Sigmoid colon (tissue), 6 donors: ENCODE measurements at regions not wholly inside any gene's neighbourhood (a gene's known extent, or its start where the extent isn't known, plus 50 kb on each side); places are given as distances from the start of the nearest gene placed in this dataset.

Source experiments
- DNase-seq: peaks from one replicate; pipeline ENCODE4 v3.0.0-alpha.2; 2019
- H3K27ac ChIP-seq, 4 donors: fragments of 200-600 bp; sonication (generic); one replicate each; pipeline ENCODE4 v1.5.1; 2016 to 2019; ENCODE audit warnings: mild to moderate bottlenecking in 1 of 4
- H3K27me3 ChIP-seq, 3 donors: fragments of 200-600 bp; sonication (generic); one replicate each; pipeline ENCODE4 v1.5.1; 2019; ENCODE audit warnings: mild to moderate bottlenecking in 1 of 3
- H3K36me3 ChIP-seq, 4 donors: fragments of 200-600 bp; sonication (generic); one replicate each; pipeline ENCODE4 v1.5.1; 2016 to 2019
- H3K4me1 ChIP-seq, 4 donors: fragments of 200-600 bp; sonication (generic); one replicate each; pipeline ENCODE4 v1.5.1; 2017 to 2019
- H3K4me3 ChIP-seq, 4 donors: fragments of 200-600 bp; sonication (generic); one replicate each; pipeline ENCODE4 v1.5.1; 2017 to 2019; ENCODE audit warnings: mild to moderate bottlenecking in 2 of 4, moderate library complexity in 1 of 4
- H3K9me3 ChIP-seq, 4 donors: fragments of 200-600 bp in 3 of 4; sonication (generic) in 3 of 4; one replicate each; pipeline versions ENCODE4 v1.5.1 to v1.6.1; 2013 to 2019
- CTCF ChIP-seq, 4 experiments: fragments of 450-650 bp in 3 of 4; fragments of 200-600 bp in 1 of 4; IDR thresholded peaks; one replicate each; pipeline ENCODE4 v1.5.1; 2016 to 2019; ENCODE audit warnings: antibody characterized with exemption in 4 of 4, mild to moderate bottlenecking in 3 of 4, moderate library complexity in 2 of 4
- EP300 ChIP-seq, 4 donors: sonication (generic); formaldehyde crosslinking; IDR thresholded peaks; one replicate each; pipeline ENCODE4 v1.6.1; 2017; ENCODE audit warnings: antibody characterized with exemption in 4 of 4
- POLR2A ChIP-seq, 2 donors: fragments of 450-650 bp; IDR thresholded peaks; one replicate each; pipeline ENCODE4 v1.6.1; 2016; ENCODE audit warnings: antibody characterized with exemption in 2 of 2, mild to moderate bottlenecking in 2 of 2, moderate library complexity in 2 of 2
- POLR2AphosphoS5 ChIP-seq, 4 donors: sonication (generic); formaldehyde crosslinking; IDR thresholded peaks; one replicate each; pipeline ENCODE4 v1.6.1; 2017; ENCODE audit warnings: antibody characterized with exemption in 4 of 4
- WGBS, 2 donors: extraction: QIAGEN DNeasy Blood & Tissue Kit; methylation state at CpG; one replicate each; pipeline ENCODE4 v1.1.7; 2013; 5-methylcytosine and 5-hydroxymethylcytosine counted together
- intact Hi-C: fragments of 100-400 bp; cut with DNase I; formaldehyde crosslinking; loops from one replicate; pipeline ENCODE4 v1.15.1; 2023
- donor health status: healthy with polysubstance abuse.
- donor health status: healthy.

GRCh38 chr11:33579101-33579500 is 121.5 kb downstream of the C11orf91 start:
- H3K27me3 ChIP-seq: no peaks in the 10 kb centered on the region
- H3K9me3 ChIP-seq: no peaks in the 10 kb centered on the region
- H3K36me3 ChIP-seq: no peaks in the 10 kb centered on the region
- no peak overlapping the region for H3K27ac ChIP-seq
- intact Hi-C loops: no loop called here
- DNase-seq: no peak
- TF ChIP-seq POLR2AphosphoS5 (IDR thresholded peaks at IDR 0.05) (no peak), EP300 (IDR thresholded peaks at IDR 0.05) (no peak), CTCF (IDR thresholded peaks at IDR 0.05) (no peak), POLR2A (IDR thresholded peaks at IDR 0.05) (no peak)
- H3K4me1 ChIP-seq: no peaks in the 10 kb centered on the region
- WGBS, 2 donors: 92 to 94% methylated on average over 4 of the region's 4 CpGs
- H3K4me3 ChIP-seq: no peak overlapping the region

- no peaks in the 10 kb centered on the region for H3K36me3 ChIP-seq
- TF ChIP-seq POLR2A (IDR thresholded peaks at IDR 0.05) (no peak), CTCF (IDR thresholded peaks at IDR 0.05) (no peak), EP300 (IDR thresholded peaks at IDR 0.05) (no peak), POLR2AphosphoS5 (IDR thresholded peaks at IDR 0.05) (no peak)
- H3K27ac ChIP-seq: no peak overlapping the region
- H3K9me3 ChIP-seq: no peaks in the 10 kb centered on the region
- DNase-seq: no peak
- H3K27me3 ChIP-seq: no peaks in the 10 kb centered on the region
- WGBS, 2 donors: 89 to 91% methylated on average over 6 of the region's 6 CpGs
- H3K4me3 ChIP-seq: no peak overlapping the region
- intact Hi-C loops: no loop called here
- H3K4me1 ChIP-seq: no peaks in the 10 kb centered on the region
These were observed 123.4 kb downstream of the C11orf91 start for GRCh38 chr11:33577204-33577603.

GRCh38 chr11:33575311-33575710 is 125.3 kb downstream of the C11orf91 start:
- Histone ChIP-seq H3K27me3 (no peaks in the 10 kb centered on the region), H3K9me3 (no peaks in the 10 kb centered on the region), H3K4me3 (no peak overlapping the region), H3K27ac (no peak overlapping the region), H3K4me1 (no peaks in the 10 kb centered on the region), H3K36me3 (no peaks in the 10 kb centered on the region)
- intact Hi-C loops: no loop called here
- DNase-seq: no peak
- 62 to 72% methylated on average over 5 of the region's 5 CpGs for WGBS, 2 donors
- no peak for TF ChIP-seq CTCF (IDR thresholded peaks at IDR 0.05)
- no peak for TF ChIP-seq POLR2AphosphoS5 (IDR thresholded peaks at IDR 0.05)
- no peak for TF ChIP-seq POLR2A (IDR thresholded peaks at IDR 0.05)
- TF ChIP-seq EP300 (IDR thresholded peaks at IDR 0.05): no peak

- 77 to 87% methylated on average over 7 of the region's 7 CpGs for WGBS, 2 donors
- no peak for TF ChIP-seq POLR2A (IDR thresholded peaks at IDR 0.05)
- TF ChIP-seq EP300 (IDR thresholded peaks at IDR 0.05): no peak
- TF ChIP-seq POLR2AphosphoS5 (IDR thresholded peaks at IDR 0.05): no peak
- no peak for TF ChIP-seq CTCF (IDR thresholded peaks at IDR 0.05)
- Histone ChIP-seq H3K36me3 (no peaks in the 10 kb centered on the region), H3K9me3 (no peaks in the 10 kb centered on the region), H3K27me3 (no peaks in the 10 kb centered on the region), H3K27ac (no peak overlapping the region), H3K4me3 (no peak overlapping the region), H3K4me1 (no peaks in the 10 kb centered on the region)
- intact Hi-C loops: no loop called here
- no peak for DNase-seq
These were observed 126.3 kb downstream of the C11orf91 start for GRCh38 chr11:33574331-33574730.

- Histone ChIP-seq H3K36me3 (no peaks in the 10 kb centered on the region), H3K27me3 (no peaks in the 10 kb centered on the region), H3K9me3 (no peaks in the 10 kb centered on the region), H3K4me3 (no peak overlapping the region), H3K4me1 (no peaks in the 10 kb centered on the region), H3K27ac (no peak overlapping the region)
- DNase-seq: no peak
- 72 to 85% methylated on average over 4 of the region's 4 CpGs for WGBS, 2 donors
- TF ChIP-seq POLR2A (IDR thresholded peaks at IDR 0.05): no peak
- TF ChIP-seq POLR2AphosphoS5 (IDR thresholded peaks at IDR 0.05): no peak
- no peak for TF ChIP-seq EP300 (IDR thresholded peaks at IDR 0.05)
- TF ChIP-seq CTCF (IDR thresholded peaks at IDR 0.05): no peak
- intact Hi-C loops: no loop called here
These were observed 131.3 kb downstream of the C11orf91 start for GRCh38 chr11:33569333-33569732.
